Globus pallidus (tissue), 1 donor: ENCODE measurements at regions not wholly inside any gene's neighbourhood (a gene's known extent, or its start where the extent isn't known, plus 50 kb on each side); places are given as distances from the start of the nearest gene placed in this dataset.
A peak's percentile ranks its signal among the peaks of the same experiment; 100 is the strongest.

Experiments used
- DNase-seq: peaks from one replicate; pipeline ENCODE4 v3.0.0-alpha.2; 2015; ENCODE audit warnings: low spot score

DNA sequence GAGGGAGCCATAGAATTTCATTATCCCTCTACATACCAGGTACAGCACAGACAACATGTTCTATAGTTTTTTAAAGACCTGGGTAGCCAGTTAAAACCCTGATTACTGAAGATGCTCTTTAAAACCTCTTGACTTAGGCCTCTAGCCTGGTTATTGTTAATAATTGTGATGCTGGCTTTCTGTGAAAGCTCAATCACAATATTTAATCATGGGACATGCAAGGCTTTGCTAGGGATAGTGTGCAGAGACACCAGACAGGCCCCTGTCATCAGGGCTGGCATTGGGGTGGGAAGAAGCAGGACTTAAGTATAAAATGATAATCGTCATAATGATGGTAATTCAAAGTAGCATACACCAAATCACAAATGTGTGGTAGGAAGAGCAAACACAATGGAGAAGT is 274.4 kb downstream of the PTBP2 start:
- no peak for DNase-seq

GRCh38 chr1:96997717-96998116 is 276.1 kb downstream of the PTBP2 start:
- DNase-seq = no peak

GRCh38 chr1:96998466-96998865 is 276.9 kb downstream of the PTBP2 start:
- DNase-seq = no peak

- no peak for DNase-seq
Observed at GRCh38 chr1:96999191-96999590, 277.6 kb downstream of the PTBP2 start.

GRCh38 chr1:97004054-97004453 is 282.5 kb downstream of the PTBP2 start:
- DNase-seq = no peak

GRCh38 chr1:97004743-97005142 is 283.2 kb downstream of the PTBP2 start:
- no peak for DNase-seq

DNA sequence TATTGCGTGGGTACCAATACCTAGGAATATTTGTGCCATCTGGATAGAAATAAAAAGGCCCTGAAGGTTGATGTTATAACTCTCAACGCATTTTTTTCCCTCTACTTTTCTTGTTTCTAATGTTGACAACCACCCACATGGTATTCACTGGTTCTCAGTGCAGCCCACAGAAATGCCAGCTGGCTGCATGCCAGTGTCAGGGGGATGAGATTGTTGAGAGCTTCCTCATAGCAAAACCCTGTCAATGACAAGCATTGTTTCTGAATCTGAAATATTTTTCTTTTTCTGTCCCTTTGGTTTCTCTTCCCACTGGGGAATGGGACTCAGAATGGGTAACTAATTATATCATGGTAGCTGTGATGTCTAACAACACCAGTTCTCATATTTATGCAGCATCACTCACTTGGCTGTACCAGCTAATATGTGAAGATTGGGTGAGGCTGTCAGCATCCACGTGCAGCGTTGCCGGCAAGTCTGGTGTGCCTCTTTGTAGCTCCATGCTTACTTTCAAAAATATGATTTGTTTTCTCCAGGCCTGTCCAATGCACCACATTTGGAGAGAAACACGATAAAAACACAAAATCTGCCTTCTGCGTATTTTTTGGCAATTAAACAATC is 284.6 kb downstream of the PTBP2 start:
- peak; percentile 61 for DNase-seq

- no peak for DNase-seq
Observed at GRCh38 chr1:97007840-97008604, 286.4 kb downstream of the PTBP2 start.

GRCh38 chr1:97010566-97011264 is 289.1 kb downstream of the PTBP2 start:
- DNase-seq = no peak

DNA sequence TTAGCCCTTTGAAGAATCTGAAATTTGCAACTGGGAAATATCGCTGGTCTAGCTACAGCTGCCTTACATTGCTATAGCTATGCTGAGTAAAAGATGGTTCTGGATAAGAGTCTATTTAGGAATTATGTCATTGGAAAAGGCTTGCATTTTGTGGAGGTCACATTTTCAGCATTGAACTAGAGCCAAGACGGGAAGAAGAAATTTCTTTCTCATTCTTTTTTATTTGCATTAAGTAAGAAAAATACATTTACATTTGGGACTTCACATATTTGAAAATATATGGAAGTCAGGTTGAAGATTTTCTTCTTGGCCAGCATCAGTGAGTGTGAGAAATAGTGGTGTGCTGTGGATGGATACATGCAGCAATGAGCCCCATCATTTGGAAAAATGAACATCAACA is 291.6 kb downstream of the PTBP2 start:
- DNase-seq = no peak

GRCh38 chr1:97013941-97014340 is 292.4 kb downstream of the PTBP2 start:
- DNase-seq = no peak

DNA sequence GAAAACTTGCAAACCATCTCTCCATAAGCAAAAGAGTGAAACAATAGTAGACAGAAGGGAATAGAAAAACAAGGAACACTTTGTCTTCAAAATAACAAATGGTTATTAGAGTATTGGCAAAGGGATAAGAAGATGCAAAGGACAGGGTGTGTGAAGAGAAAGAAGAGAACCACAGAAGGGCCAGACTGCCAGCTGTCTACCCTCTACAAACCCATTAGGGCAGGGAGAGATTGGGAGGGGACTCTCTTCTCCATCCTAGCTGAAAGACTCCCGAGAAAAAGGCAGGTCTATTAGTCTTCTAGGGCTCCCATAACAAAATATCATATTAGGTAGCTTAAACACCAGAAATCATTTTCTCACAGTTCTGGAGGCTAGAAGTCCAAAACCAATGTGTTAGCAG is 292.8 kb downstream of the PTBP2 start:
- DNase-seq = no peak

GRCh38 chr1:97017895-97018294 is 296.3 kb downstream of the PTBP2 start:
- no peak for DNase-seq
